Stimulated activated CD4-positive, alpha-beta T cell treated with anti-CD3 and anti-CD28 coated beads, Interleukin-2, amount 100 ng/mL, for 4 hours (primary cell): ENCODE measurements at regions not wholly inside any gene's neighbourhood (a gene's known extent, or its start where the extent isn't known, plus 50 kb on each side); places are given as distances from the start of the nearest gene placed in this dataset.
A peak's percentile ranks its signal among the peaks of the same experiment; 100 is the strongest.

Experiments
- DNase-seq: peaks from one replicate; pipeline ENCODE4 v3.0.0-alpha.2; 2020; ENCODE audit warnings: low read depth

DNA sequence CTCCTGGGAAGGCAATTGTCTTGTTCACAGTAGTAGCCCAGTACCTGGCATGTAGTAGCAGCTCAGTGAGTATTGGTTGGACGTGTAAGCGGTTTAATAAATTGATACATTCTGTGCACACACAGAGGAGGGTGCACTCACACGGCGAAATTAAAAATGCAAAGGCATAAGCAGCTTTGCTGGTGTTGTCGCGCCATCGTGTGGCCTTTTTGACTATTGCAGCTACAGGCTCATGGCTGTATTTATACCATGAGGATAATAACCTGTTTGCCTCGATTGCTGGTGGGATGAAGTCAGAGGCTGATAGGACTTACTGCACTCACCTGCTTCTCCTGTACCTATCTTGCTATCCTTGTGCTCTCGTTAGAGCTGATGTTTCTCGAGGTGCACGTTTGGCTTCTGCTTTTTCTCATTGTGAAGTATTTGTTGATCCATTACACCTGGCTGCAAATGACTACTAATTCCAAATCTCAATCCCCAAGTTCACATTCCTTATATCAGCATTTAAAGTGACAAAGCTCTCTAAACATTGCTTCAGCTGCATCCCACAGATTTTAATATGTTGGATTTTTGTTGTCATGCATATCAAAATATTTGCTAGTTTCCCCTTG, 61.5 kb downstream of the TBXT start:
- DNase-seq, result peak; percentile 33

GRCh38 chr6:166105341-166106075, 62.1 kb downstream of the TBXT start:
- no peak for DNase-seq

DNA sequence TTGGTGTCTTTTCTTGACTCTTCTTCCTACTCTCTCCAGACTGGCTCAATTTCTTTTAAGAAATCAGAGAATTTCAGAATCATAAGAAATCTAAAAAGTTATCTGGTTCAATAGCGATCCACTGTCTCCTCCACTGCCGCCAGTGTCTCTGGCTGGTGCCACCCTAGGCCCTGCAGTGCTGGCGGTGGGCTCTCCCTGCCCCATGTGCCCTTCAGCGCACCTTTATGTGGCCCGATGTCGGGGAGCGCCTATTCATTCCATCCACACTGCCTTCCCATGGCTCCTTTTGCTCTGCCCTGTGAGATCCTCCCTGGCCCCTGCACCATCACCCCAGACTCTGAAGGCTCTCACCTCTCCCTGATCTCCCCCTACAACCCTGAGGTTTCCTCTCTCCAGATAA, 62.8 kb downstream of the TBXT start:
- no peak for DNase-seq

- DNase-seq, result no peak
These were observed 63.5 kb downstream of the TBXT start for GRCh38 chr6:166104107-166104506.

- DNase-seq, result no peak
These were observed 65.7 kb downstream of the TBXT start for GRCh38 chr6:166101819-166102419.

DNA sequence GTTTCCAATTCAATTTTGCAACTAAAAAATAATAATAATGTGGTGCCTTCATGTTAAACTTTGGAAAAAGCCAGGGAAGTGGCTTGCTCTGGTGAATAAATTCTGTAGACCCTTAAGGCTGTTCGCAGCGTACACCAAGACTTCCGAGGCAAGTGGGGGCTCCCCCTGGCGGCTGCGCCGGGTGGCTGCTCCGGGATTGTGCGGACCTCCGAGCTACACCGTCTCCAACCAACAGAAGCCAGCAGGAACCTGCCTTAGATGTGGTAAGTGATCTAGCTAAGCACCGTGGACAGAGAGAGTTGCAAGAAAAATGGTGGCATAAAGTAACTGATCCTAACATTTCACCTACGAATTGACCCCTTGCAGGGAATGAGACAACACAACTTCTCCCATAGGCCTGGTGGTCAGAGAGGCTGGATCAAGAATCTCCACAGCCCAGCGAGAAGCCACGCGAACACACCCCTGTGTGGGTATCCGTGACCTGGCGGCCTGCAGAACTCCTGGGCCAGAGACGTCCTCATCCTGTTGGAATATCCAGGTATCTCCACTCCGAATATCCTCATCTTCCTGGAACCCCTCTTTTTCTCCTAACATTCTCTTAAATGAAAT, 69.6 kb downstream of the TBXT start:
- DNase-seq, result peak; percentile 22

GRCh38 chr6:166087852-166088251, 79.8 kb downstream of the TBXT start:
- DNase-seq, result no peak

GRCh38 chr6:166087246-166087645, 80.4 kb downstream of the TBXT start:
- DNase-seq, result no peak

DNA sequence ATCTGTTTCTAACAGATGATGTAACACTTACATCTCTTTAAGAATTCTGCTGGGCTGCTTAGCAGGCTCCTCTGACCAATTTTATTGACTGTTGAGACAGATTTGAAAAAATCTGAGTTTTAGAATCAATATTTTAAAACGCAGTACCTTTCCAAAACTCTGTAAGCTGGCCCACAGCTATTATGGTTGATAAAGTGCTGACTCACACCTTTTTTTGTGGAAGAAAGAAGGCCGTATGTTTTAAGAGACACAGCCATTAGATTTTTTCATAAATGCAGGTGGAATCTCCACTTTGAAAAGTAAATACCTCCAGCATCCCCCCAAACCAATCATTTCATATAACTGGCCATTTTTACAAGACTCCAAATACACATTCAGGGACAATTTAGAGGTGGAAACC, 82.2 kb downstream of the TBXT start:
- DNase-seq, result no peak

DNA sequence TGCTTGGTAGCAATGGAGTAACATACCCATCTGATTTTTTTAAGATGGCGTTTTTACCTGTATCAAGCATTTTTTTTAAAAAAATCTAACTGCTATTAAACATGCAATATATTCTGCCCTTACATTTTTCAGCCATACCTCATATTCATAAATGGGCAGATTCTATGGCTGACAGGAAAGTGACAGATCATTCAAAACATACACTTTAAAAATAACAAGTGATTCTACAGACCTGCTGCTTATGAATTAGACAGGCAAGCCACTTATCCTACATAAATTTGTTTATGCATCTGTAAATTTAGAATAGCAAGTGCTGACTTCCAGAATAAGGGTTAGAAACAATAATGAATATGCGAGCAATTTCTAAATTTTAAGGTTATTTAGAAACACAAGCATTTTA, 82.7 kb downstream of the TBXT start:
- no peak for DNase-seq

DNA sequence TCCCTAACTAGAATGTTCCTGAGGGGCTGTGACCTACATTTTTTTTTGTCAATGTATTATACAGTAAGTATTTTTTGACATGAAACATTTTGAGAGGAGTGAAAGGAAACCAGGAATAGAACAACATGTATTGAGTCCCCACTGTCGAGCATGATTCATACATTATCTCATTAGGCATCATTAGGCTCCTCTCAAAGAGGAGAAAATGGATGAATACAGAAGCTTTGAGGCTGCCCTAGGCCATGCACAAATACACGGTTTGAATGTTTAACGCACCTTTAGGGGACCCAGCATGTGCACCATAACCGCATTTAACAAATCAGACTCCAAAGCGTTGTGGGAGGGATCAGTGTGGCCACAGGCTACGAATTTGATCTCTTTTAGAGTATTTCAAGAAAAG, 87.8 kb downstream of the TBXT start:
- no peak for DNase-seq

GRCh38 chr6:166078294-166078693, 89.4 kb downstream of the TBXT start:
- DNase-seq, result no peak

- DNase-seq, result no peak
These were observed 91.0 kb downstream of the TBXT start for GRCh38 chr6:166076625-166077024.

DNA sequence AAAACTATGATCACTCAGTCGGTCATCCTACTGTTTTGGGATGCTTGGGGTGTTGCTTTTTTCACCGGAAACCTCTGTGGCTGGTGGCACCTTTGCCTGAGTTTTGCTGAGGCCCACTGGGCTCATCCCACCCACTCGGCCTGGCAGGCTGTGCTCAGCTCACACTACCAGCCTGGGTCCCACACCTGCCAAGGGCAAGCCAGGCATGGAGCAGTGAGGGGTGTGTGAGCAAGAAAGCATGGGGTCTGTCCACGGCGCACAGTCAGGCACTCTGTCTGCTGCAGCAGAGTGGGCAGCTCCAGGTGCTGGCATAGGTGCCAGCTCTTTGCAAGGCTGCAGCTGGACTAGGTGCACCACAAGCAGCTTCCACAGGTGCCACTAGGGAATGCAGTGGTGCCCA, 91.7 kb downstream of the TBXT start:
- DNase-seq, result no peak

DNA sequence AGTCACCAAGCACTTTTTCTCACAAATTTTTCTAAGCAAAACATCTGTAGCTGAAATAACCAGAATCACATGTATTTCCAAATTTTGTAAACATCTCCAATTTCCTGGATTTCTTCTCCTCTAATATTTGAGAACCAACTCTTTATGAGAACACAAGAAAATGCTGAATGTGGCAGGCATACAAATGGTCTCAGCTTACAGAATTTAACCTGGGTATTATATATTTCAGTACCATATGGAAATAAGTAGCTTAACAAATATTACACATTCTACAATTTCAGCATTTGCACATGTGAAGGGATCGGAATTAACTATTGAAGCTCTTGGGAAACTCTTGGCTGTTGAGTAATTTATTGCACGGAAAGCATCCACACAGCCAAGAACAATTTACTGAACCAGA, 92.5 kb downstream of the TBXT start:
- DNase-seq, result no peak

DNA sequence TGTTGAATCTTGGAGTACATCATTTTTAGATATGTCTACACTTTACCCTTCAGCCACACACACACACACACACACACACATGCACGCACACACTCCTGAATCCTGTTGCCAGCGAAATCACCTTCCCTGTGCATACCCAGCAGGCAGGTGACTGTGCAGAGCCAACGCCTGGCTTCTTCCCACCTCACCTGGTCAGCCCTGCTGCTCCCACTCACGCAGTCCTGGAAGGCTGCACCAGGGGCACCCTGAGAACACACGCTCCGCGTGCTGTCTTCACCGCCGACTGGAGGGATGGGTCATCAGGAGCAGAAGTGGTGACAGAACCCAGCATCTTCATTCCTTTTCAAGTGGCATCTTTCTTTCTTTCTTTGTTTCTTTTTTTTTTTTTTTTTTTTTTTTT, 94.6 kb downstream of the TBXT start:
- DNase-seq, result no peak

GRCh38 chr6:166068768-166069167, 98.9 kb downstream of the TBXT start:
- no peak for DNase-seq

GRCh38 chr6:166058064-166058739, 109.4 kb downstream of the TBXT start:
- no peak for DNase-seq

- no peak for DNase-seq
These were observed 110.2 kb downstream of the TBXT start for GRCh38 chr6:166057431-166057830.

DNA sequence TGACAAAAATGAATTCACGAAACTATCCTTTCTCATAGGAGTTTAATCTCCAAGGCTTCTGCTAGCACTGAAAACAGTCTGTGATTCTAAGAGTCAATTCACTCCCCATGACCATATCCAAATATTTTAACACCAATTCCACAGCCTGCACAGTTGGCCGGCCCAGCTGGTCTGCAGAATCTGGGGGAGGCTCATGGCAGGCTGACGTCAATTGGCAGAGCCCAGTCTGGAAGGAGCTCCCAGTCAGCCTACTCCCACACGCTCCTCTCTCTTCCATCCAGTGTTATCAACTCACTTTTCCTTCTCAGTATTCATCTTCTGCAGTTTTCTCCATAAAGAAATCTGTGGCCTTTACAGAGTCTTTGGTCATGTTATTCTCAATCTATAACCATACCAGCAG, 111.0 kb downstream of the TBXT start:
- DNase-seq, result no peak

DNA sequence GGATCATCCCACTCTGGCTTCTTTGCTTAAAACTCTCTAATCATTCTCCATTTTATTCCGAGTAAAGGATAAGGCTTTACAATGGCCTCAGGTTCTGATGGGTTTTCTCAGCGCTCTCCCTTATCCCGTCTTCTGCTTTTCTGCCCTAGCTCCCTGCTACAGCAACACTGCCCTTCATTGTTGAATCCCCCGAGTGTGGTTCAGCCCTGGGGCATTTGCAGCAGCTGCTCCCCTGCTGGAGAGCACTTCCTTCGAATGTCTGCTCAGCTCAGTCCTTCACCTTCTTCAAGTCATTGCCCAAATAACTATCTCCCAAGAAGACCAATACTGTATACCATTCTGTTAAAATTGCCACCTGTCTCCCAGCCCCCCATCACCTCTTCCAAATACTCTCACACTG, 111.8 kb downstream of the TBXT start:
- DNase-seq, result no peak

GRCh38 chr6:166052837-166053236, 114.8 kb downstream of the TBXT start:
- no peak for DNase-seq

- no peak for DNase-seq
These were observed 117.1 kb downstream of the TBXT start for GRCh38 chr6:166050559-166050958.
